ENCODE measurements at regions not wholly inside any gene's neighbourhood (a gene's known extent, or its start where the extent isn't known, plus 50 kb on each side); places are given as distances from the start of the nearest gene placed in this dataset.

DNA sequence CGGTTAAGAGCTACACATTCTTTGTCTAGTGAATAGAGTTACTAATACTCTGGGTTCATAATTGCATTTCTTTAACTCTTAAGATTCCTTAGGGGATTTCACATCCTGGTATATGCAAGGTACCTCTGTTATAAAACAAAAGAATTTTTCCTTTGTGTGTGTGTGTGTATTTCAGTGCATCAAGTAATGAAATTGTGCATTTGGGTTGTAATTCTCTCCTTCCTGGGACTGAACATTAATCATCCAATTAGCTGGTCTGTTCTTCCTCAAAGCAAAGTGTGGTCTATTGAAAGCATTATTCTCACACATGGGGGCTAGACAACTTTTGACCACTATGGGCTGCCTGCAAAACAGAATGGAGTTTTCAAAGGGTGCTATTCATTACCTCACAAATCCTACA, 74.0 kb downstream of the ZC3H11B start:
- dilution Hi-C loops (cut with MboI; ENCODE audit: extremely low pct_ligation_motif_present, low sequenced_read_pairs), result no loop called here
- TF ChIP-seq, protein P1, sequence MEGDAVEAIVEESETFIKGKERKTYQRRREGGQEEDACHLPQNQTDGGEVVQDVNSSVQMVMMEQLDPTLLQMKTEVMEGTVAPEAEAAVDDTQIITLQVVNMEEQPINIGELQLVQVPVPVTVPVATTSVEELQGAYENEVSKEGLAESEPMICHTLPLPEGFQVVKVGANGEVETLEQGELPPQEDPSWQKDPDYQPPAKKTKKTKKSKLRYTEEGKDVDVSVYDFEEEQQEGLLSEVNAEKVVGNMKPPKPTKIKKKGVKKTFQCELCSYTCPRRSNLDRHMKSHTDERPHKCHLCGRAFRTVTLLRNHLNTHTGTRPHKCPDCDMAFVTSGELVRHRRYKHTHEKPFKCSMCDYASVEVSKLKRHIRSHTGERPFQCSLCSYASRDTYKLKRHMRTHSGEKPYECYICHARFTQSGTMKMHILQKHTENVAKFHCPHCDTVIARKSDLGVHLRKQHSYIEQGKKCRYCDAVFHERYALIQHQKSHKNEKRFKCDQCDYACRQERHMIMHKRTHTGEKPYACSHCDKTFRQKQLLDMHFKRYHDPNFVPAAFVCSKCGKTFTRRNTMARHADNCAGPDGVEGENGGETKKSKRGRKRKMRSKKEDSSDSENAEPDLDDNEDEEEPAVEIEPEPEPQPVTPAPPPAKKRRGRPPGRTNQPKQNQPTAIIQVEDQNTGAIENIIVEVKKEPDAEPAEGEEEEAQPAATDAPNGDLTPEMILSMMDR (optimal IDR thresholded peaks at IDR 0.05 in 1 of 3, IDR thresholded peaks at IDR 0.05 in 1 of 3, conservative IDR thresholded peaks at IDR 0.05 in 1 of 3; ENCODE audit: extremely low read depth in 1 of 3, insufficient read depth in 2 of 3, low read length in 3 of 3), result no peak
- TF ChIP-seq EZH2 (IDR thresholded peaks at IDR 0.05; ENCODE audit: low read length), result no peak
- Histone ChIP-seq H3K4me3 (ENCODE audit: control insufficient read depth in 2 of 3, extremely low read depth in 1 of 3, insufficient read depth in 2 of 3, low read depth in 1 of 3, low read length in 3 of 3) (no peak overlapping the region), H4K20me1 (ENCODE audit: control insufficient read depth, extremely low read depth, insufficient read depth, low read length) (no peaks in the 10 kb centered on the region), H3K27ac (ENCODE audit: control insufficient read depth, insufficient read depth, low read length) (no peak overlapping the region), H3K4me1 (ENCODE audit: control insufficient read depth, extremely low read depth, insufficient read depth, low read length) (no peaks in the 10 kb centered on the region), H2AFZ (ENCODE audit: control insufficient read depth, low read length) (no peak overlapping the region), H3K4me2 (ENCODE audit: control insufficient read depth, extremely low read depth, insufficient read depth, low read depth, low read length) (no peak overlapping the region), H3K79me2 (ENCODE audit: control insufficient read depth, insufficient read depth, low read length) (no peaks in the 10 kb centered on the region), H3K9me1 (ENCODE audit: control insufficient read depth, extremely low read depth, insufficient read depth, low read length) (no peaks in the 10 kb centered on the region), H3K36me3 (ENCODE audit: control insufficient read depth in 2 of 2, extremely low read depth in 1 of 2, insufficient read depth in 2 of 2, low read length in 2 of 2) (no peaks in the 10 kb centered on the region), H3K9ac (ENCODE audit: control insufficient read depth, extremely low read depth, insufficient read depth, low read length) (no peak overlapping the region), H3K9me3 (ENCODE audit: control insufficient read depth, low read depth, low read length) (no peaks in the 10 kb centered on the region), H3K27me3 (ENCODE audit: control insufficient read depth, extremely low read depth, insufficient read depth, low read length) (no peaks in the 10 kb centered on the region)
- no peak for DNase-seq (ENCODE audit: low read depth, low spot score)
- FAIRE-seq, result no peak

DNA sequence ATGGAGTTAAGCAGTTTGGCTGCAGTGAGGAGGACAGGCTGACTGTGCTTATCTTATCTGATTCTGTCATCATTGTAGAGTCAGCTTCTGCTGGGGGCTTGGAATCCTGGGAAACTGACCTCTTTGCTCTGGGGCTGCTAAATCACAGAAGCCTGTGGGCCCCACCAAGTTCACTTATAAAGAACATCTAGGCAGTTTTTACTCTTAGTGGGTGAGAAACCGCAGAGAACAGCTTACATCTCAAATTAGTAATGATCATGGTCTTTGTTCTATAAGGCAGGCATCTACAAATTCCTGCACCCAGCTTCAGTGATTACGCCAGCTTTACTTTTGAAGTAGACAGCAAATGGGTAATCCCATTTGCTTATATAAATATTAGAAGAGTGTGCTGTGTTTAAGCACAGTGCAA, 75.7 kb downstream of the ZC3H11B start:
- FAIRE-seq (no peak), DNase-seq (ENCODE audit: low read depth, low spot score) (no peak)
- no peak overlapping the region for H3K27ac ChIP-seq (ENCODE audit: control insufficient read depth, insufficient read depth, low read length)
- H3K4me3 ChIP-seq (ENCODE audit: control insufficient read depth in 2 of 3, extremely low read depth in 1 of 3, insufficient read depth in 2 of 3, low read depth in 1 of 3, low read length in 3 of 3), result no peak overlapping the region
- no peaks in the 10 kb centered on the region for H3K79me2 ChIP-seq (ENCODE audit: control insufficient read depth, insufficient read depth, low read length)
- no peaks in the 10 kb centered on the region for H3K9me1 ChIP-seq (ENCODE audit: control insufficient read depth, extremely low read depth, insufficient read depth, low read length)
- H3K9me3 ChIP-seq (ENCODE audit: control insufficient read depth, low read depth, low read length), result no peaks in the 10 kb centered on the region
- TF ChIP-seq, protein P1 (optimal IDR thresholded peaks at IDR 0.05 in 1 of 3, IDR thresholded peaks at IDR 0.05 in 1 of 3, conservative IDR thresholded peaks at IDR 0.05 in 1 of 3; ENCODE audit: extremely low read depth in 1 of 3, insufficient read depth in 2 of 3, low read length in 3 of 3), result no peak
- TF ChIP-seq EZH2 (IDR thresholded peaks at IDR 0.05; ENCODE audit: low read length), result no peak
- no peaks in the 10 kb centered on the region for H3K27me3 ChIP-seq (ENCODE audit: control insufficient read depth, extremely low read depth, insufficient read depth, low read length)
- H4K20me1 ChIP-seq (ENCODE audit: control insufficient read depth, extremely low read depth, insufficient read depth, low read length), result no peaks in the 10 kb centered on the region
- no peaks in the 10 kb centered on the region for H3K4me1 ChIP-seq (ENCODE audit: control insufficient read depth, extremely low read depth, insufficient read depth, low read length)
- no peak overlapping the region for H3K4me2 ChIP-seq (ENCODE audit: control insufficient read depth, extremely low read depth, insufficient read depth, low read depth, low read length)
- no peak overlapping the region for H3K9ac ChIP-seq (ENCODE audit: control insufficient read depth, extremely low read depth, insufficient read depth, low read length)
- H3K36me3 ChIP-seq (ENCODE audit: control insufficient read depth in 2 of 2, extremely low read depth in 1 of 2, insufficient read depth in 2 of 2, low read length in 2 of 2), result no peaks in the 10 kb centered on the region
- no peak overlapping the region for H2AFZ ChIP-seq (ENCODE audit: control insufficient read depth, low read length)
- dilution Hi-C loops (cut with MboI; ENCODE audit: extremely low pct_ligation_motif_present, low sequenced_read_pairs), result no loop called here
